ENCODE measurements at regions not wholly inside any gene's neighbourhood (a gene's known extent, or its start where the extent isn't known, plus 50 kb on each side); places are given as distances from the start of the nearest gene placed in this dataset.

GRCh38 chr5:165003283-165003682 lies 1497.9 kb downstream of the MAT2B start:
- Mint-ChIP-seq H3K27ac (no peak overlapping the region), H3K36me3 (ENCODE audit: insufficient read depth) (no peaks in the 10 kb centered on the region), H3K27me3 (no peaks in the 10 kb centered on the region), H3K4me1 (ENCODE audit: low read depth) (peaks cover 15% of the 10 kb centered on the region), H3K4me3 (ENCODE audit: low read depth) (no peak overlapping the region), H3K9me3 (ENCODE audit: low read depth) (peaks cover 3% of the 10 kb centered on the region)
- TF ChIP-seq, protein P1, sequence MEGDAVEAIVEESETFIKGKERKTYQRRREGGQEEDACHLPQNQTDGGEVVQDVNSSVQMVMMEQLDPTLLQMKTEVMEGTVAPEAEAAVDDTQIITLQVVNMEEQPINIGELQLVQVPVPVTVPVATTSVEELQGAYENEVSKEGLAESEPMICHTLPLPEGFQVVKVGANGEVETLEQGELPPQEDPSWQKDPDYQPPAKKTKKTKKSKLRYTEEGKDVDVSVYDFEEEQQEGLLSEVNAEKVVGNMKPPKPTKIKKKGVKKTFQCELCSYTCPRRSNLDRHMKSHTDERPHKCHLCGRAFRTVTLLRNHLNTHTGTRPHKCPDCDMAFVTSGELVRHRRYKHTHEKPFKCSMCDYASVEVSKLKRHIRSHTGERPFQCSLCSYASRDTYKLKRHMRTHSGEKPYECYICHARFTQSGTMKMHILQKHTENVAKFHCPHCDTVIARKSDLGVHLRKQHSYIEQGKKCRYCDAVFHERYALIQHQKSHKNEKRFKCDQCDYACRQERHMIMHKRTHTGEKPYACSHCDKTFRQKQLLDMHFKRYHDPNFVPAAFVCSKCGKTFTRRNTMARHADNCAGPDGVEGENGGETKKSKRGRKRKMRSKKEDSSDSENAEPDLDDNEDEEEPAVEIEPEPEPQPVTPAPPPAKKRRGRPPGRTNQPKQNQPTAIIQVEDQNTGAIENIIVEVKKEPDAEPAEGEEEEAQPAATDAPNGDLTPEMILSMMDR (IDR thresholded peaks at IDR 0.05; ENCODE audit: unreplicated experiment), result no peak
- DNase-seq (ENCODE audit: low spot score, unreplicated experiment), result no peak

DNA sequence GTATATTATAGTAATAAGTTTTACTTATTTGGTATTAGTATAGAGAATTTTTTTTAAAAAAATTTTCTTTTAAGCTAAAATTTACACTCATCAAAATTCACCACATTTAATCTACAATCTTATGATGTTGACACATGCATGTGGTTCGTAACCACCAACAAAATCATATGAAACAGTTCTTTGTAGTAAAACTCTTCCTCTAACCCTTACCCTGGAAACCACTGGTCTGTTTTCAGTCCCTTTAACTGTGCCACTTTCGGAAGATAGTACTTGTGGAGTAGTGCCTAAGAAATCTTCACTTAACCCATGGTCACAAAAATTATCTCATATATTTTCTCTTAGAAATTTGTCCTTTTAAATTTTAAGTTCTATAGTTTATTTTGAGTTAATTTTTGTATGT lies 1498.8 kb downstream of the MAT2B start:
- H3K4me3 Mint-ChIP-seq (ENCODE audit: low read depth), result no peak overlapping the region
- TF ChIP-seq, protein P1 (IDR thresholded peaks at IDR 0.05; ENCODE audit: unreplicated experiment), result no peak
- H3K36me3 Mint-ChIP-seq (ENCODE audit: insufficient read depth), result no peaks in the 10 kb centered on the region
- no peaks in the 10 kb centered on the region for H3K27me3 Mint-ChIP-seq
- H3K27ac Mint-ChIP-seq, result no peak overlapping the region
- peaks cover 6% of the 10 kb centered on the region for H3K4me1 Mint-ChIP-seq (ENCODE audit: low read depth)
- peaks cover 3% of the 10 kb centered on the region for H3K9me3 Mint-ChIP-seq (ENCODE audit: low read depth)
- no peak for DNase-seq (ENCODE audit: low spot score, unreplicated experiment)

DNA sequence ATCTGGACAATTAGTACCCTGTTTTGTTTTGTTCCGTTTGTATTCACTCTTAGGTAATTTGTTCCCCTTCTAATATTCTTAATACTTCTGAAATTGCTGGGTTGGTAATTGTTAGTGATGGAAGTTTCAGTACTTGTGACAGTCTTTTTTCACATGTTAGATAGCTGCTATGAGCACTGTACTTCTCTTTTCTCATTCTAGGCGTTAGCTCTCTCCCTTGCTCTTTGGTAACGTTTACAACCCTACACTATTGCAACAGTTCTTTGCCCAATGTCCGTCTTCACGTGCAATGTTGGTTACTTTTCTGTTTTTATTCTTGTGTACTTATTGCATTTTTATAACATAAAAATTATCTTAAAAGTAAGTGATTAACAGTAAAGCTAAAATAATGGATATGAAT lies 1509.0 kb downstream of the MAT2B start:
- H3K4me3 Mint-ChIP-seq (ENCODE audit: low read depth), result no peak overlapping the region
- no peak for DNase-seq (ENCODE audit: low spot score, unreplicated experiment)
- H3K27ac Mint-ChIP-seq, result no peak overlapping the region
- no peaks in the 10 kb centered on the region for H3K4me1 Mint-ChIP-seq (ENCODE audit: low read depth)
- H3K27me3 Mint-ChIP-seq, result no peaks in the 10 kb centered on the region
- H3K9me3 Mint-ChIP-seq (ENCODE audit: low read depth), result no peaks in the 10 kb centered on the region
- TF ChIP-seq, protein P1 (IDR thresholded peaks at IDR 0.05; ENCODE audit: unreplicated experiment), result no peak
- no peaks in the 10 kb centered on the region for H3K36me3 Mint-ChIP-seq (ENCODE audit: insufficient read depth)

- Mint-ChIP-seq H3K27me3 (no peaks in the 10 kb centered on the region), H3K4me3 (ENCODE audit: low read depth) (no peak overlapping the region), H3K27ac (no peak overlapping the region), H3K9me3 (ENCODE audit: low read depth) (no peaks in the 10 kb centered on the region), H3K36me3 (ENCODE audit: insufficient read depth) (no peaks in the 10 kb centered on the region), H3K4me1 (ENCODE audit: low read depth) (no peaks in the 10 kb centered on the region)
- TF ChIP-seq, protein P1 (IDR thresholded peaks at IDR 0.05; ENCODE audit: unreplicated experiment), result no peak
- DNase-seq (ENCODE audit: low spot score, unreplicated experiment), result no peak
Measured at GRCh38 chr5:165015126-165015525, 1509.7 kb downstream of the MAT2B start.

DNA sequence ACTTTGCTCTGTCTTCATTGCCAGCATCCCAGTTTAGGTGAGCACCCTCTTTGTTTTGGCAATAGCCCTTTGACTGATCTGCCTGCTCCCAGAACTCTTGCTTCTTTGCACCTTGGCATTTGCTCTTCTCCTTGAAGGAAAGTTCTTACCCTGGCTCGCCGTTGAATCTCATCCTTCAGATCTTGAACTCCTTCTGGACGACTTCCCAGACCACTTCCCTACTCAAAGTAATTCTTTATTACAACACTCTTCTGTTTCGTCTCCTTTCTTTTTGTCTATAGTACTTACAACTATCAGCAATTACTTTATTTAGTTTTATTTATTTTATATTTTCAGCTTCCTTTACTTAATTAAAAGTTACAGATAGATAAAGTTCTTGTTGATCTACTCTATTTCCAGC lies 1510.1 kb downstream of the MAT2B start:
- H3K9me3 Mint-ChIP-seq (ENCODE audit: low read depth), result peaks cover 3% of the 10 kb centered on the region
- no peaks in the 10 kb centered on the region for H3K36me3 Mint-ChIP-seq (ENCODE audit: insufficient read depth)
- DNase-seq (ENCODE audit: low spot score, unreplicated experiment), result no peak
- no peak overlapping the region for H3K27ac Mint-ChIP-seq
- TF ChIP-seq, protein P1 (IDR thresholded peaks at IDR 0.05; ENCODE audit: unreplicated experiment), result no peak
- no peaks in the 10 kb centered on the region for H3K27me3 Mint-ChIP-seq
- no peaks in the 10 kb centered on the region for H3K4me1 Mint-ChIP-seq (ENCODE audit: low read depth)
- no peak overlapping the region for H3K4me3 Mint-ChIP-seq (ENCODE audit: low read depth)
